Stimulated activated CD8-positive, alpha-beta memory T cell treated with anti-CD3 and anti-CD28 coated beads, Interleukin-15, amount 100 ng/mL, for 48 hours (primary cell): ENCODE measurements at regions not wholly inside any gene's neighbourhood (a gene's known extent, or its start where the extent isn't known, plus 50 kb on each side); places are given as distances from the start of the nearest gene placed in this dataset.
"Not testable (repeated sequence)": the region's sequence is repeated elsewhere in the genome, so short reads cannot be mapped to it uniquely, and the experiment has no call there.

Experiments used
- DNase-seq, 2 donors: peaks; one replicate each; pipeline ENCODE4 v3.0.0-alpha.2; 2020; ENCODE audit warnings: low read depth in 2 of 2

GRCh38 chr11:11717064-11717725 is 95.4 kb upstream of the GALNT18 start:
- no peak for DNase-seq

DNA sequence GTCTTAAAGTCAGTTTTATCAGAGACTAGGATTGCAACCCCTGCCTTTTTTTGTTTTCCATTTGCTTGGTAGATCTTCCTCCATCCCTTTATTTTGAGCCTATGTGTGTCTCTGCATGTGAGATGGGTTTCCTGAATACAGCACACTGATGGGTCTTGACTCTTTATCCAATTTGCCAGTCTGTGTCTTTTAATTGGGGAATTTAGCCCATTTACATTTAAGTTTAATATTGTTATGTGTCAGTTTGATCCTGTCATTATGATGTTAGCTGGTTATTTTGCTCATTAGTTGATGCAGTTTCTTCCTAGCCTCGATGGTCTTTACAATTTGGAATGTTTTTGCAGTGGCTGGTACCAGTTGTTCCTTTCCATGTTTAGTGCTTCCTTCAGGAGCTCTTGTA is 93.3 kb upstream of the GALNT18 start:
- DNase-seq, result not testable (repeated sequence)

DNA sequence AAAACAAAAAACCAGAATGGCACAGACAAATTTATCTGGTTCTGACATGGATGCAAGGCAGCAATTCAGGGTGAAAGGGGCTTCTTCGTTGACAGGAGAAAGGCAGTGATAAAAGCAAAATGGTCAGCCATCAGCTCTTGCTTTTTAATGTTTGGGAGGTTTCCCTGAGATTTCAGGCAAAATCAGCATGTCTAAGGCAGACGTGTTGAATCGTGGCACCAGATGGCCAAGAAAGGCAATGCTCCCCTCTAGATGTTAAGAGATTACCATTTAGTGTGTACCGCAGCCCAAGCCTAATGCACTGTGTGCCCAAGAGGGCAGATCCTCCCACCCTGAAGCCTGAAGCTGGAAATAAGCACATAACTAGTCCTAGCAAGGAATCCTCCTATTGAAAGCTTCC is 88.8 kb upstream of the GALNT18 start:
- DNase-seq, result no peak

GRCh38 chr11:11709447-11710239 is 87.8 kb upstream of the GALNT18 start:
- no peak for DNase-seq

DNA sequence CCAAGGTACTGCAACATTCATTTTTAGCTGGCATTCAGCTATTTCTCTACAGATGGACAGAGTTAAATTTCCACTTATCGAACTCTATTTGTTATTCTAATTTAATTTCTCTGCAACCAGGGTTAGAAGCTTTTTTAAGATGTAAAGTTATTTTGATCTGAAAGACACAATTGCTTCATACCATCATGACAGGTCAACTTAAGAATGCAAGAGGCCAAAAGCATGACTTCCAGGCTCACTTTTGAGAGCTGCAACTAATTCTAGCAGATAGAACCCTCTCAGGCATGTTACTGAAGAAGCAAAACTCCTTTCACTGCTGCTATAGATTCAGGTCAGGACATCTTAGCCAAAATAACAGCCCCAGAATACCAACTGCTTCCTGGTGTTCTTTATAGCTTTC is 86.5 kb upstream of the GALNT18 start:
- DNase-seq, result no peak

- no peak for DNase-seq
Observed at GRCh38 chr11:11706028-11706427, 84.2 kb upstream of the GALNT18 start.

DNA sequence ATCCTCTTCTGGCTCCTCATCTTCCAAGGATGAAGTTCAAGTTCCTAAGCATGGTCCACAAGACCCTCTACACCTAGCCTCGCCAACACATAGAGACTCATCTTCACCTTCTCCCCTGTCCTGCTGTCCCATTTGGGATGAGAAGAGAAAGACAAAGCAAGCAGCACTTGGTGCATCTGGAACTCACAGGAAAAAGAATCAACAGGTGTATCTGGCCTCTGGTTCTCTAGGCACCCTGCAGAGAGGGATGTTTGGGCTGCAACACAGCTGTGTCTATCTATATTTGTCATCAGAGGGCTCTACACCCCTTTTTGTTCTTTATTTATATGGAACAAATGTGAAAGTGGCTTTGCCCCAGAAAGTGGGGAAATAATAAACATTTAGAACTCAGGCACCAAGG is 82.1 kb upstream of the GALNT18 start:
- DNase-seq, result no peak

- DNase-seq, result no peak
Observed at GRCh38 chr11:11701070-11701469, 79.3 kb upstream of the GALNT18 start.

GRCh38 chr11:11697796-11698195 is 76.0 kb upstream of the GALNT18 start:
- DNase-seq, result no peak

GRCh38 chr11:11691296-11692151 is 69.7 kb upstream of the GALNT18 start:
- no peak for DNase-seq

GRCh38 chr11:11681536-11681935 is 59.7 kb upstream of the GALNT18 start:
- no peak for DNase-seq

DNA sequence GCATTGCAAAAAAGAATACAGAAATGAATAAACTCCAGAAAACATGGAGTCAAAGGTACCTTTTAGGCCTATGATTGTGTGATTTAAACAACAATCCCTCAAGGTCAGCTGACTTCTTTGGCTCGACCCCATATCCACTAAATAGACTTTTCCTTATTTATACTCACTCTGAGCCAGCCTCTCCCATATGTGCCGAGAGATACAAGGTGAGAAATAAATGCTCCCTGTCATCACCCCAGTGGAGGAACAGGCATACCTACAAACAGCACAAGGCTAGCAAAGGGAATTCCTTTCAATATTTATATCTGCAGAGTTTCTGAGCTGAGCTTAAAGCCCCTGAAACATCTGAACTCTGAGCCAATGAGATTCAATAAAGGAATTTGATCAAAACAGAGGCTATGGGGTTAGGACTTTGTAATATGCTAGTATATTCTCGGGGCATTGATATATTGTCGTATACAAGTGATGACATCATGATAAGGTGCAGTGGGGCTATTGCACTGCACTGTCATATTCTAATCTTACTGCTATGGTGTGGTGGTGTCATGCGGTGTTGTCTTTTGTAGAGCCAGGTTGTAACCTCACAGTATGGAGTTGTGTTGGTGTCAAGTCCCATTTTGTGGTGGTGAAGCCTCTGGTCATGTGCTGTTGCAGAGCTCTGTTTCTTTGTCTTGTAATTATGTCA is 56.0 kb upstream of the GALNT18 start:
- no peak for DNase-seq

GRCh38 chr11:11675671-11676181 is 53.9 kb upstream of the GALNT18 start:
- no peak for DNase-seq

- no peak for DNase-seq
Observed at GRCh38 chr11:11672789-11673188, 51.0 kb upstream of the GALNT18 start.

- no peak for DNase-seq
Observed at GRCh38 chr11:11672101-11672500, 50.3 kb upstream of the GALNT18 start.
